AG04450 (cell line): ENCODE measurements at regions not wholly inside any gene's neighbourhood (a gene's known extent, or its start where the extent isn't known, plus 50 kb on each side); places are given as distances from the start of the nearest gene placed in this dataset.

Experiments
- CTCF ChIA-PET: fragments of 300-600, 350-600 bp; formaldehyde crosslinking; extraction: SDS; loops from one replicate; lab custom pipeline; 2022; ENCODE audit warnings: antibody characterized with exemption, inconsistent platforms; lab: Charles Lee
- POLR2A ChIA-PET: fragments of 350-600 bp; formaldehyde crosslinking; extraction: SDS; loops from one replicate; lab custom pipeline; 2021; ENCODE audit warnings: antibody characterized with exemption, inconsistent platforms; lab: Yijun Ruan, JAX
- DNase-seq: peaks from one replicate; pipeline ENCODE4 v3.0.0-alpha.2; 2011; ENCODE audit warnings: low read depth, low spot score
- H3K27ac ChIP-seq: one replicate; pipeline ENCODE4 v1.5.1; 2012; ENCODE audit warnings: low read depth, low read length, control low read depth
- H3K27me3 ChIP-seq: one replicate; pipeline ENCODE4 v1.6.0; 2012; ENCODE audit warnings: low read length; ENCODE audit not compliant: control insufficient read depth, insufficient read depth
- H3K4me3 ChIP-seq: 2 replicates; pipeline ENCODE4 v1.5.1; 2011; ENCODE audit warnings: mild to moderate bottlenecking, low read depth, low read length, control low read depth
- H3K9me3 ChIP-seq: 2 replicates; pipeline ENCODE4 v1.5.1; 2012; ENCODE audit warnings: low read length; ENCODE audit not compliant: control insufficient read depth, insufficient read depth
- TF ChIP-seq, protein P1 (sequence below): IDR thresholded peaks from 2 replicates; pipeline ENCODE4 v1.5.1; 2011; ENCODE audit warnings: low read depth, low read length, control low read depth, inconsistent platforms

DNA sequence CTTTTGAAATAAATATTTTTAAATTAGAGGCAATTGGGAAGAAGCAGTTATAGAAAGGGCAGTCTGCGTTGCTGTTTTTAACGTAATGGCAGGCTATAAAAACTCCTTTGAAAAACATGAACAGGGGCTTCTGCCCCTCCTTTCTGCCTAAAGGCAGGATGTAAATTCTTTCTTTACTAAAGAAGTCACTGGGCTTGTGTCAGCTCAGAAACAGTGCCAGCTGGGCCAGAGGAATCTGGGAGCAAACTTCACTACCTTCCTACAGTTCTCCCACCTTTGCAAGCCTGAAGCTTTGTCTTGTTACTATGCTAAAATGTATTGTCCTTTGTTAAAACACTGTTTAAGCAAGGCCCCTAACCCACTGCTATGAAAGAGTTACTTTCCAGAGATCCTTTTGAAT, 1664.8 kb downstream of the RPA4 start:
- DNase-seq: no peak
- Histone ChIP-seq H3K4me3 (no peak overlapping the region), H3K27ac (no peak overlapping the region), H3K9me3 (no peaks in the 10 kb centered on the region), H3K27me3 (no peaks in the 10 kb centered on the region)
- TF ChIP-seq, protein P1, sequence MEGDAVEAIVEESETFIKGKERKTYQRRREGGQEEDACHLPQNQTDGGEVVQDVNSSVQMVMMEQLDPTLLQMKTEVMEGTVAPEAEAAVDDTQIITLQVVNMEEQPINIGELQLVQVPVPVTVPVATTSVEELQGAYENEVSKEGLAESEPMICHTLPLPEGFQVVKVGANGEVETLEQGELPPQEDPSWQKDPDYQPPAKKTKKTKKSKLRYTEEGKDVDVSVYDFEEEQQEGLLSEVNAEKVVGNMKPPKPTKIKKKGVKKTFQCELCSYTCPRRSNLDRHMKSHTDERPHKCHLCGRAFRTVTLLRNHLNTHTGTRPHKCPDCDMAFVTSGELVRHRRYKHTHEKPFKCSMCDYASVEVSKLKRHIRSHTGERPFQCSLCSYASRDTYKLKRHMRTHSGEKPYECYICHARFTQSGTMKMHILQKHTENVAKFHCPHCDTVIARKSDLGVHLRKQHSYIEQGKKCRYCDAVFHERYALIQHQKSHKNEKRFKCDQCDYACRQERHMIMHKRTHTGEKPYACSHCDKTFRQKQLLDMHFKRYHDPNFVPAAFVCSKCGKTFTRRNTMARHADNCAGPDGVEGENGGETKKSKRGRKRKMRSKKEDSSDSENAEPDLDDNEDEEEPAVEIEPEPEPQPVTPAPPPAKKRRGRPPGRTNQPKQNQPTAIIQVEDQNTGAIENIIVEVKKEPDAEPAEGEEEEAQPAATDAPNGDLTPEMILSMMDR: no peak
- POLR2A ChIA-PET: no interaction called here
- CTCF ChIA-PET: no interaction called here

DNA sequence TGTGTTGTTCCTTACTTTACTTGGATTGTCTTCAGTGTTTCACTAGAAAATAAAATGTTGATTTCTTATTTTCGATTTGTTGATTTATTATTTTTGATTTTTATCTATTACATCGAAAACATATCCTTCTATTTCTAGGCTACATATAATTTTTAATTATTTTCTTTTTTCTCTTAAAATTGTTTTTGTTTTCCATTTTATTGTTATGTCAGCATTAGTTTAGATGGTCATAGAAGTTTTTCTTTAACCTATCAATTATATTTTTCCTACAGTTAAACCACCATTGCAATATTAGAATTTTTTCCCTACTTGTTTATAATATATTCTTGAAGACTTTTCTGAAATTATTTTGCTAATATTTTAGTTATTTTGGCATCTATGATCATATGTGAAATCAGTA, 1685.1 kb downstream of the RPA4 start:
- CTCF ChIA-PET: no interaction called here

DNA sequence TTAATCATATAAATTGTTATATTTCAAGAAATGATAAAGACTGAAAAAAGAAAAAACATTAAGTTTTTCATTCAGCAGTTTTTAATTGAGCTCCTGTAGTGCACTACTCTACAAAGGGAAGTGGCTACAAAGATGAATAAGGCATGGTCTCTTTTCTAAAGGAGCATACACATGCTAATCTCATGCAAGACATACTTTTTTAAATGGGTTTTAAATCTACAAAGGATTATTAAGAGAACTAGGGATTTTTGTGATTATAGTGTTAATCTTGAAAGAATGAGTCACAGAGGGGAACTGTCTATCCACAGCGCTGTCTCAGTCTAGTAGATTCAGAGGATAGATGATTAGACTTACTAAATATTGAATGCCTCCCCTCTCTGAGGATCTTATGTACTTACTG, 1722.2 kb downstream of the RPA4 start:
- no peak for DNase-seq
- CTCF ChIA-PET: no interaction called here
- POLR2A ChIA-PET: no interaction called here
- TF ChIP-seq, protein P1: no peak
- no peak overlapping the region for H3K4me3 ChIP-seq
- no peaks in the 10 kb centered on the region for H3K27me3 ChIP-seq
- no peak overlapping the region for H3K27ac ChIP-seq
- H3K9me3 ChIP-seq: no peaks in the 10 kb centered on the region

More for the DNA sequence above, 1685.1 kb downstream of the RPA4 start:
- no peaks in the 10 kb centered on the region for H3K27me3 ChIP-seq
- H3K27ac ChIP-seq: no peak overlapping the region
- DNase-seq: no peak
- POLR2A ChIA-PET: no interaction called here
- TF ChIP-seq, protein P1: no peak
- H3K4me3 ChIP-seq: no peak overlapping the region
- no peaks in the 10 kb centered on the region; the same call in 1 of the 2 replicates for H3K9me3 ChIP-seq

DNA sequence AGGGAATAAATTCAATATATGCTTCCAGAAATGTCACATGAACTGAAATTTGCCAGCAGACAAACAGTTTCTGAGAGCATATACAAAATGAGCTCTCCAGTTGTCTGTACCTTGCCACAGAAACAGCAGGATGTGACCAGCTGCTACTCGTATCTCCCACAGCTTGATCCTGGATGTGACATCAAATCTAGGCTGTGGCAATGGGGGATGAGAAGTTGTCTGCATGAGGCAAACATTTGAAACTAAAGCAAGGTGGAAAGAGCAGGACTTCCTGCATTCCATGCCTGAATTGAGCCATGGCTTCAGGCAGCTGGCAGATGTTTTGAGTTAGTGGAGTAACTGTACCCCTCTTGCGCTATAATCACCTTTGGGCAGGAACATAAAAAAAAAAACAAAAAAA, 1724.0 kb downstream of the RPA4 start:
- ChIA-PET POLR2A (no interaction called here), CTCF (no interaction called here)
- TF ChIP-seq, protein P1: no peak
- H3K9me3 ChIP-seq: no peaks in the 10 kb centered on the region
- no peak for DNase-seq
- H3K27ac ChIP-seq: no peak overlapping the region
- H3K4me3 ChIP-seq: no peak overlapping the region
- H3K27me3 ChIP-seq: no peaks in the 10 kb centered on the region

DNA sequence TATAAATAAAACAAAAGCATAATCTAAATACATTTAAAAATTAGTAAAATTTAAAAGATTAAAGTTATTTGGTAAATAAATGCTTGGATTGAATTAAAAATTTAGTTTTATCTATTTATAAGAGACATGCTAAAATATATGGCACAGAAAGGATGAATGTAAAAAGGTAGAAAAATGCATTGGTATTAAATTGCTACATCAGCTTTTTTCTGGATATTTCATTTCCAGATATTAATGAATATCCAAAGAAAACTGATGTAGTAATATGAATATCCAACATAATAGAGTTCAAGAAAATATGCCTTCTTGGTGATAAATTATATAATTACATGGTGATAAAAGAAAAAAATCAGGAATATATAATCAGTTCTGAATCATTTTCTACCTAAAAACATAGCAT, 1743.9 kb downstream of the RPA4 start:
- no peak overlapping the region for H3K4me3 ChIP-seq
- TF ChIP-seq, protein P1: no peak
- no peaks in the 10 kb centered on the region for H3K9me3 ChIP-seq
- POLR2A ChIA-PET: no interaction called here
- DNase-seq: no peak
- H3K27me3 ChIP-seq: no peaks in the 10 kb centered on the region
- CTCF ChIA-PET: no interaction called here
- no peak overlapping the region for H3K27ac ChIP-seq
